Sigmoid colon (tissue), 4 donors: ENCODE measurements at regions not wholly inside any gene's neighbourhood (a gene's known extent, or its start where the extent isn't known, plus 50 kb on each side); places are given as distances from the start of the nearest gene placed in this dataset.

Source experiments
- EP300 ChIP-seq, 4 donors: sonication (generic); formaldehyde crosslinking; IDR thresholded peaks; one replicate each; pipeline ENCODE4 v1.6.1; 2017; ENCODE audit warnings: antibody characterized with exemption in 4 of 4
- POLR2A ChIP-seq, 2 donors: fragments of 450-650 bp; IDR thresholded peaks; one replicate each; pipeline ENCODE4 v1.6.1; 2016; ENCODE audit warnings: antibody characterized with exemption in 2 of 2, mild to moderate bottlenecking in 2 of 2, moderate library complexity in 2 of 2
- POLR2AphosphoS5 ChIP-seq, 4 donors: sonication (generic); formaldehyde crosslinking; IDR thresholded peaks; one replicate each; pipeline ENCODE4 v1.6.1; 2017; ENCODE audit warnings: antibody characterized with exemption in 4 of 4
- TF ChIP-seq, protein P1 (sequence below), 4 experiments: fragments of 450-650 bp in 3 of 4; fragments of 200-600 bp in 1 of 4; IDR thresholded peaks; one replicate each; pipeline ENCODE4 v1.5.1; 2016 to 2019; ENCODE audit warnings: antibody characterized with exemption in 4 of 4, mild to moderate bottlenecking in 3 of 4, moderate library complexity in 2 of 4

DNA sequence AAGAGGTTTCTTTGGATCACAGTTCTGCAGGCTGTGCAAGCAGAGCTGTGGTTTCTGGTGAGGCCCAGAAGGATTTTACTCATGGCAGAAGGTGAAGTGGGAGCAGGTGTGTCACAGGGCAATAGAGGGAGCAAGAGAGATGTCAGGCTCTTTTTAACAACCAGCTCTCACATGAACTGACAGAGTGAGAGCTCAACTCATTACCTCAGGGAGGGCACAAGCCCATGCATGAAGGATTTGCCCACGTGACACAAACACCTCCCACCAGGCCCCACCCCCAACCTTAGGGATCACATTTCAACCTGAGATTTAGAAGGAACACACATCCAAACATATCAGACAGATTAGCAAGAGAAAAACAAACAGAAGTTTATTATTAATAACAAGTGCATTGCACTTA lies 470.4 kb downstream of the GALC start:
- TF ChIP-seq, protein P1, sequence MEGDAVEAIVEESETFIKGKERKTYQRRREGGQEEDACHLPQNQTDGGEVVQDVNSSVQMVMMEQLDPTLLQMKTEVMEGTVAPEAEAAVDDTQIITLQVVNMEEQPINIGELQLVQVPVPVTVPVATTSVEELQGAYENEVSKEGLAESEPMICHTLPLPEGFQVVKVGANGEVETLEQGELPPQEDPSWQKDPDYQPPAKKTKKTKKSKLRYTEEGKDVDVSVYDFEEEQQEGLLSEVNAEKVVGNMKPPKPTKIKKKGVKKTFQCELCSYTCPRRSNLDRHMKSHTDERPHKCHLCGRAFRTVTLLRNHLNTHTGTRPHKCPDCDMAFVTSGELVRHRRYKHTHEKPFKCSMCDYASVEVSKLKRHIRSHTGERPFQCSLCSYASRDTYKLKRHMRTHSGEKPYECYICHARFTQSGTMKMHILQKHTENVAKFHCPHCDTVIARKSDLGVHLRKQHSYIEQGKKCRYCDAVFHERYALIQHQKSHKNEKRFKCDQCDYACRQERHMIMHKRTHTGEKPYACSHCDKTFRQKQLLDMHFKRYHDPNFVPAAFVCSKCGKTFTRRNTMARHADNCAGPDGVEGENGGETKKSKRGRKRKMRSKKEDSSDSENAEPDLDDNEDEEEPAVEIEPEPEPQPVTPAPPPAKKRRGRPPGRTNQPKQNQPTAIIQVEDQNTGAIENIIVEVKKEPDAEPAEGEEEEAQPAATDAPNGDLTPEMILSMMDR (IDR thresholded peaks at IDR 0.05) = no peak
- no peak for TF ChIP-seq POLR2AphosphoS5 (IDR thresholded peaks at IDR 0.05)
- no peak for TF ChIP-seq EP300 (IDR thresholded peaks at IDR 0.05)
- no peak for TF ChIP-seq POLR2A (IDR thresholded peaks at IDR 0.05)
